ENCODE measurements at regions not wholly inside any gene's neighbourhood (a gene's known extent, or its start where the extent isn't known, plus 50 kb on each side); places are given as distances from the start of the nearest gene placed in this dataset.

DNA sequence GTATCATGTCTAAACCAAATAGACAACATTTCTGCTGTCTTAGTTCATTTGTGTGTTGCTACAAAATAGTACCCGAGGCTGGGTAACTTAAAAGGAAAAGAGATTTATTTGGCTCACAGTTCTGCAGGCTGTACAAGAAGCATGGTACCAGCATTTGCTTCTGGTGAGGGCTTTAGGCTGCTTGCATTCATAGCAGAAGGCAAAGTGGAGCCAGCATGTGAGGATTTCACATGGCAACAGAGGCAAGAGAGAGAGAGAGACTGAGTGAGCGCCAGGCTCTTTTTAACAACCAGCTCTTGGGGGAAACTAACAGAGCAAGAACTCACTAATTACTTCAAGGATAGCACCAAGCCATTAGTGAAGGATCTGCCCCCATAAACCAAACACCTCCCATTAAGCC, 271.4 kb upstream of the SRRM4 start:
- no peak overlapping the region for H3K4me3 ChIP-seq (ENCODE audit: low read depth in 1 of 5, low read length in 5 of 5)
- no peaks in the 10 kb centered on the region for H3K4me1 ChIP-seq (ENCODE audit: control insufficient read depth in 5 of 5, insufficient read depth in 5 of 5, low read length in 5 of 5)
- H3K36me3 ChIP-seq (ENCODE audit: control insufficient read depth in 5 of 5, insufficient read depth in 5 of 5, low read length in 5 of 5), result no peaks in the 10 kb centered on the region
- peaks cover 0 to 3% (median 0%) of the 10 kb centered on the region in 5 donors for H3K9me3 ChIP-seq (ENCODE audit: control insufficient read depth in 5 of 5, low read length in 5 of 5)
- H3K27me3 ChIP-seq (ENCODE audit: control insufficient read depth in 5 of 5, insufficient read depth in 4 of 5, low read length in 5 of 5), result peaks cover 0 to 5% (median 2%) of the 10 kb centered on the region in 5 donors
- no peak overlapping the region for H3K9ac ChIP-seq (ENCODE audit: low read length in 5 of 5)
- no peak overlapping the region for H3K27ac ChIP-seq (ENCODE audit: low read depth, low read length)

DNA sequence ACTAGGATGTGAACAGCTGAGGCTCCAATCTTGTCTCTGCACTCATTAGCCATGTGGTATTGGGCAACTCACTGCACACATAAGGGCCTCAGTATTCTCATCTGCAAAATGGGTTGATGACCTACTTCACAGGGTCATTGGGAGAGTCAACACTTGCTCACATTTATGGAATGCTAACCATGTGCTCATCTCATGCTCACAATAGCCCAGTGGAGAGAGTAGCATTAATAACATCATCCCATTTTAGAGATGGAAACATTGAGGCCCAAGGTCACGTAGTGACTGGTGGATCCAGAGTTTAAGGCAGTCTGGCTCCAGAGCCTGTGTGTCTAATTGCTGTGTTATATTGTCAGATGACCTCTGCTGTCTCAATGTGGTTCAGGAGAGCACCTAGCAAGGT, 270.2 kb upstream of the SRRM4 start:
- Histone ChIP-seq H3K27ac (ENCODE audit: low read depth, low read length) (no peak overlapping the region), H3K9ac (ENCODE audit: low read length in 5 of 5) (no peak overlapping the region), H3K4me1 (ENCODE audit: control insufficient read depth in 5 of 5, insufficient read depth in 5 of 5, low read length in 5 of 5) (no peaks in the 10 kb centered on the region)

DNA sequence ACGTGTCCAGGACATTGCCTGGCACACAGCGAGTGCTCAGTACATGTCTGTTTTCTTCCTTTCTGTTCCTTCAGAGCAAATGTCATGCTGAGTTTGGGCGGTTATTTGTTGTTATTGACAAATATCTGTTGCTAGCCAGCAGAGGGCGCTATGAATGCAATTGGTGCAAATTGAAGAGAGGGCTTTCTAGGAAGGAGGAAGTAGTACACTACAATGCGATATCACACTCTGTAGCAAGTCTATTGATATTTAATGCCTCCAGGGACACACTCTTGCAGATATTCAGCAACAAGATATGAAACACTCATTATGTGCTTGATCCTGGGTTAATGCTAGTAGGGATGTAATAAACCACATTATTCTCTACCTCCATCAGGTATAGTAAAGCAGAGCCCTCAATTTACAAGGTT, 267.3 kb upstream of the SRRM4 start:
- H3K36me3 ChIP-seq (ENCODE audit: control insufficient read depth in 5 of 5, insufficient read depth in 5 of 5, low read length in 5 of 5), result no peaks in the 10 kb centered on the region
- H3K9me3 ChIP-seq (ENCODE audit: control insufficient read depth in 5 of 5, low read length in 5 of 5), result peaks cover 0 to 3% (median 0%) of the 10 kb centered on the region in 5 donors

More for the DNA sequence above, 270.2 kb upstream of the SRRM4 start:
- Histone ChIP-seq H3K36me3 (ENCODE audit: control insufficient read depth in 5 of 5, insufficient read depth in 5 of 5, low read length in 5 of 5) (no peaks in the 10 kb centered on the region), H3K4me3 (ENCODE audit: low read depth in 1 of 5, low read length in 5 of 5) (no peak overlapping the region), H3K9me3 (ENCODE audit: control insufficient read depth in 5 of 5, low read length in 5 of 5) (peaks cover 0 to 3% (median 0%) of the 10 kb centered on the region in 5 donors), H3K27me3 (ENCODE audit: control insufficient read depth in 5 of 5, insufficient read depth in 4 of 5, low read length in 5 of 5) (peaks cover 0 to 5% (median 0%) of the 10 kb centered on the region in 5 donors)

DNA sequence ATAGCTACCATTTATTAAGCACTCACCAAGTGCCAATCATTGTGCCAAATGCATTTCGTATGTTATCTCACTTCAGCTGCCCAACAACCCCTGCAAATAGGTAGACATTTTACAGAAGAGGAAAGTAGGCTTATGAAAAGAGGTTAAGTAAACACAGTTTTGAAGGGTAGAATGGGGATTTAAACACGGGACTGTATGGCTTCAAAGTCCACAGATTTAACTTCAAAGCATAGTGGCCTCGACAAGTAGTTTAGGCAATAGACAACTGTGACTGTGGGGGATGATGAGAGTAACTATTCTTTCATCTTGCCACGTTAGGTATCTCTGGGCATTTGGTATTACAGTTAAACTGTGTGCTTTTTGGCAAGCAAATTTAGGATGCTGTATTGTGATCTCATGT, 266.8 kb upstream of the SRRM4 start:
- peaks cover 0 to 3% (median 0%) of the 10 kb centered on the region in 5 donors for H3K9me3 ChIP-seq (ENCODE audit: control insufficient read depth in 5 of 5, low read length in 5 of 5)
- H3K4me3 ChIP-seq (ENCODE audit: low read depth in 1 of 5, low read length in 5 of 5), result no peak overlapping the region
- no peak overlapping the region for H3K27ac ChIP-seq (ENCODE audit: low read depth, low read length)
- no peak overlapping the region for H3K9ac ChIP-seq (ENCODE audit: low read length in 5 of 5)
- H3K27me3 ChIP-seq (ENCODE audit: control insufficient read depth in 5 of 5, insufficient read depth in 4 of 5, low read length in 5 of 5), result peaks cover 0 to 5% (median 0%) of the 10 kb centered on the region in 5 donors
- H3K36me3 ChIP-seq (ENCODE audit: control insufficient read depth in 5 of 5, insufficient read depth in 5 of 5, low read length in 5 of 5), result no peaks in the 10 kb centered on the region
- H3K4me1 ChIP-seq (ENCODE audit: control insufficient read depth in 5 of 5, insufficient read depth in 5 of 5, low read length in 5 of 5), result no peaks in the 10 kb centered on the region

More for the DNA sequence above, 267.3 kb upstream of the SRRM4 start:
- no peaks in the 10 kb centered on the region for H3K4me1 ChIP-seq (ENCODE audit: control insufficient read depth in 5 of 5, insufficient read depth in 5 of 5, low read length in 5 of 5)
- no peak overlapping the region for H3K4me3 ChIP-seq (ENCODE audit: low read depth in 1 of 5, low read length in 5 of 5)
- H3K27ac ChIP-seq (ENCODE audit: low read depth, low read length), result no peak overlapping the region
- peaks cover 0 to 5% (median 0%) of the 10 kb centered on the region in 5 donors for H3K27me3 ChIP-seq (ENCODE audit: control insufficient read depth in 5 of 5, insufficient read depth in 4 of 5, low read length in 5 of 5)
- H3K9ac ChIP-seq (ENCODE audit: low read length in 5 of 5), result no peak overlapping the region

DNA sequence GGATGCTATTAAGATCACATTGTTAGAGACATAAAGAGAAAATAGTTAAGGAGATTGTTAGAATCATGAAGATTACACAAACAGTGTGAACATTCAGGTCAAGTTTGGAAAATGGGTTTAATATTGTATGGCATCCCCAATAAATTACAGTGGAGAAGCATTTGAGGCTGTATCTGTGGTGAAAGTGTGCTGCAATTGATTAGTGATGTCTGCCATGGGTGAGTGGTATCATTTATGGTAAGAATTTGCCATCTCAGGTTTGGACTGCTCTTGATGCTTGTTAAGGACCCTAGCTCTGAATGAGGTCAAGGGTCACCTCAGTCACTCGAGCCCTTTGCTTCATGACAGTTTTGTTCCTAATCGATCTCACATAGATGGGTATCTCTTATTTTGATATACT, 265.7 kb upstream of the SRRM4 start:
- no peak overlapping the region for H3K9ac ChIP-seq (ENCODE audit: low read length in 5 of 5)
- H3K36me3 ChIP-seq (ENCODE audit: control insufficient read depth in 5 of 5, insufficient read depth in 5 of 5, low read length in 5 of 5), result no peaks in the 10 kb centered on the region
- peaks cover 0 to 5% (median 0%) of the 10 kb centered on the region in 5 donors for H3K27me3 ChIP-seq (ENCODE audit: control insufficient read depth in 5 of 5, insufficient read depth in 4 of 5, low read length in 5 of 5)
- no peaks in the 10 kb centered on the region for H3K4me1 ChIP-seq (ENCODE audit: control insufficient read depth in 5 of 5, insufficient read depth in 5 of 5, low read length in 5 of 5)
- H3K9me3 ChIP-seq (ENCODE audit: control insufficient read depth in 5 of 5, low read length in 5 of 5), result peaks cover 0 to 3% (median 0%) of the 10 kb centered on the region in 5 donors
- no peak overlapping the region for H3K27ac ChIP-seq (ENCODE audit: low read depth, low read length)
- H3K4me3 ChIP-seq (ENCODE audit: low read depth in 1 of 5, low read length in 5 of 5), result no peak overlapping the region

DNA sequence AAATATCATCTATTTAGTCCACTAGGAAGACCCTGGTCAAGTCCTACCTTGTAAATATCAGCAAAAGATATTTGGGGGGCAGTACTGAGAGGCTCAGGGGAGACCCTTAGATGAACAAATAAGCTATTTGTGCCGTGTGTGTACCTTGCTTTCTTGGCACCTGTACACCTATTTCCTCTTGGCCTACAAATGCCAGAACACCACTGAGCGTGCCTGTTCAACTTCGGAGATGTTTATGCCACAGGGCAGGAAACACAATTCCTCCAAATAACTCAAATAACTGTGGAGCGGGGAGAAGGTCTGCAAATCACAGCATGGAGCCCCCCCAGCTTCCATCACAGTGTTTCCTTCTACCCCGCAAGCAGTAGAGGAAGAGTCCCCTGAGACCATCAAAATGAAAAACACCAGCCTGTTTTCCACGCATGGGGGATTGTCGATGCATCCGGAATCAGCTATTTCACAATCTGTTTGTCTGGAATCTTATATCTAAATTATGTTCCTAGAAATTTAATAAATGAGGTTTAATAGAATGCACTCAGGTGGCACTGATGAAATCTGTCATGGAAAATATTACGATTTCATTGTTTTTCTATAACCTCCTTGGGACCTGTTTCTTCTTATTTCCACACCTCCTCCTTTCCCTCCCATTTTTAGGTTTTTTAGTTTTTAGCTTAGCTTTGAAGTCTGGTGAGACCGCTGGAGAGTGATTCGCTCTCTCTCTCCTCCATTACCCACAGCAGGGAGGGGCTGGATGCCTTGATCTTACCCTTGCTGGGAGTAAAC, 254.0 kb upstream of the SRRM4 start:
- Histone ChIP-seq H3K9me3 (ENCODE audit: control insufficient read depth in 5 of 5, low read length in 5 of 5) (peaks cover 2 to 16% (median 6%) of the 10 kb centered on the region in 5 donors), H3K36me3 (ENCODE audit: control insufficient read depth in 5 of 5, insufficient read depth in 5 of 5, low read length in 5 of 5) (no peaks in the 10 kb centered on the region), H3K4me3 (ENCODE audit: low read depth in 1 of 5, low read length in 5 of 5) (no peak overlapping the region), H3K27me3 (ENCODE audit: control insufficient read depth in 5 of 5, insufficient read depth in 4 of 5, low read length in 5 of 5) (peaks cover 0 to 2% (median 0%) of the 10 kb centered on the region in 5 donors), H3K4me1 (ENCODE audit: control insufficient read depth in 5 of 5, insufficient read depth in 5 of 5, low read length in 5 of 5) (no peaks in the 10 kb centered on the region), H3K9ac (ENCODE audit: low read length in 5 of 5) (no peak overlapping the region), H3K27ac (ENCODE audit: low read depth, low read length) (no peak overlapping the region)

DNA sequence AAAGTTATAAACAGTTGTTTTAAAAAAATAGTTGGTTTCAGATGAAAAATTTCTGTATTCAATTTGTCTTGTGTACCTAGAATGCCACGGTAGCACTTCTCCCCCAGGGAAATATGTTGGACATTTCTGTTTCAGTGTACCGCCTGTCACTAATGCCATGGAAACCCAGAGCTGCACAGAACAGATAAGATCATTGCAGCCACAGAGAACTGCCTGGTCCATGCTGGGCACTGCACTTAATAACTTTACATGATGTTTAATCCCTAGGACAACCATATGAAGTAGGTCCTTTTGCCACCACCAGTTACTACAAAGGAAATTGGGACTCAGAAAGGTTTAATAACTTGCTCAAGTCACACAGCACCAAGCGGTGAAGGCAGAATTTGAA, 253.4 kb upstream of the SRRM4 start:
- peaks cover 2 to 16% (median 6%) of the 10 kb centered on the region in 5 donors for H3K9me3 ChIP-seq (ENCODE audit: control insufficient read depth in 5 of 5, low read length in 5 of 5)
- H3K4me1 ChIP-seq (ENCODE audit: control insufficient read depth in 5 of 5, insufficient read depth in 5 of 5, low read length in 5 of 5), result no peaks in the 10 kb centered on the region
- no peak overlapping the region for H3K27ac ChIP-seq (ENCODE audit: low read depth, low read length)
- no peaks in the 10 kb centered on the region for H3K36me3 ChIP-seq (ENCODE audit: control insufficient read depth in 5 of 5, insufficient read depth in 5 of 5, low read length in 5 of 5)
- H3K4me3 ChIP-seq (ENCODE audit: low read depth in 1 of 5, low read length in 5 of 5), result no peak overlapping the region
- H3K27me3 ChIP-seq (ENCODE audit: control insufficient read depth in 5 of 5, insufficient read depth in 4 of 5, low read length in 5 of 5), result peaks cover 0 to 2% (median 0%) of the 10 kb centered on the region in 5 donors
- H3K9ac ChIP-seq (ENCODE audit: low read length in 5 of 5), result no peak overlapping the region

DNA sequence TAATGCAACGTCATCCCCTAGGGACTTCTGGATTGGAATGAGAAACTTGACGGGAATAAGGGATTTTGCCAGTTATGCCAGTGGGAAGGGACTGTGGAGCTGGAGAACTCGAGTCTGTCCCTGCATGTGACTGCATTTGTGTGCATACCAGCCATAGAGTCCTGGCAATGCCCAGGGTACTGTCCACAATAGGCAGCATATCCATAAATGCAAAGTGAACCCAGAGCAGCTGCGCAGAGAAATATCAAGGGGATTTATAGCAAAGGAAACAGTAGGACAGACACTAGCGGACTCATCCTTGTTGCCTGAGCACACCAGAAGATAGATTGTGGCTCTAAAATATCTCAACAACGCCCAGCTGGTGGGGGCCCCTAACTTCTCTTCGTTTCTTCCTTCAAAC, 247.1 kb upstream of the SRRM4 start:
- Histone ChIP-seq H3K4me1 (ENCODE audit: control insufficient read depth in 5 of 5, insufficient read depth in 5 of 5, low read length in 5 of 5) (no peaks in the 10 kb centered on the region), H3K27me3 (ENCODE audit: control insufficient read depth in 5 of 5, insufficient read depth in 4 of 5, low read length in 5 of 5) (peaks cover 0 to 5% (median 0%) of the 10 kb centered on the region in 5 donors), H3K27ac (ENCODE audit: low read depth, low read length) (no peak overlapping the region), H3K4me3 (ENCODE audit: low read depth in 1 of 5, low read length in 5 of 5) (no peak overlapping the region), H3K9ac (ENCODE audit: low read length in 5 of 5) (no peak overlapping the region), H3K36me3 (ENCODE audit: control insufficient read depth in 5 of 5, insufficient read depth in 5 of 5, low read length in 5 of 5) (no peaks in the 10 kb centered on the region), H3K9me3 (ENCODE audit: control insufficient read depth in 5 of 5, low read length in 5 of 5) (peaks cover 0 to 6% (median 1%) of the 10 kb centered on the region in 5 donors)

DNA sequence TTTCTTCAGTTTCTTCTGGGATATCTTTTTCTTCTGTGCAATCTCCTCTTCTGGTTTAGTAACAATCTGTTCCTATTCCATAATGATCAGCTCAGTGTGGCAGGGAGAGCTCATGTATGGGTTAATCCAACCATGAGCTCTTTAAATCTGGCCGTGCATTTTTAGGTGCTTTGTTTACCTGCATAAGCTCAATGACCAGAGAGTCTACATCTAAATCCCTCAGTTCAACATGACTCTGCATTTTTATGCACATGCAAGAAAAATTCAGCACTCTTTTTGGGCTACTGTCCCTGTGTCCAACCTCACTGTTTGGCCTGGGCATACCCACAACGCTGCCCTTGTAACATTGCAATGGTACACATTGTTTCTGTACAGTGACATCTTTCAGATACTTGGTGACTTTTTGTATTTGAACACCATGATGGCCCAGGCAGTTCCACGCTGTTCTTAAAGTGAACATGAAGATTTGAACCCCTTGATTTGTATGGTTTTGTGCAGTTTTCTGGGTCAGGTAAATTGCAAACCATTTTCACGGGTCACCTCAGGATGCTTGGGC, 243.3 kb upstream of the SRRM4 start:
- H3K9ac ChIP-seq (ENCODE audit: low read length in 5 of 5), result no peak overlapping the region
- no peaks in the 10 kb centered on the region for H3K36me3 ChIP-seq (ENCODE audit: control insufficient read depth in 5 of 5, insufficient read depth in 5 of 5, low read length in 5 of 5)
- H3K4me3 ChIP-seq (ENCODE audit: low read depth in 1 of 5, low read length in 5 of 5), result no peak overlapping the region
- peaks cover 0 to 3% (median 0%) of the 10 kb centered on the region in 5 donors for H3K27me3 ChIP-seq (ENCODE audit: control insufficient read depth in 5 of 5, insufficient read depth in 4 of 5, low read length in 5 of 5)
- H3K27ac ChIP-seq (ENCODE audit: low read depth, low read length), result no peak overlapping the region
- H3K4me1 ChIP-seq (ENCODE audit: control insufficient read depth in 5 of 5, insufficient read depth in 5 of 5, low read length in 5 of 5), result no peaks in the 10 kb centered on the region
- peaks cover 0 to 4% (median 0%) of the 10 kb centered on the region in 5 donors for H3K9me3 ChIP-seq (ENCODE audit: control insufficient read depth in 5 of 5, low read length in 5 of 5)

DNA sequence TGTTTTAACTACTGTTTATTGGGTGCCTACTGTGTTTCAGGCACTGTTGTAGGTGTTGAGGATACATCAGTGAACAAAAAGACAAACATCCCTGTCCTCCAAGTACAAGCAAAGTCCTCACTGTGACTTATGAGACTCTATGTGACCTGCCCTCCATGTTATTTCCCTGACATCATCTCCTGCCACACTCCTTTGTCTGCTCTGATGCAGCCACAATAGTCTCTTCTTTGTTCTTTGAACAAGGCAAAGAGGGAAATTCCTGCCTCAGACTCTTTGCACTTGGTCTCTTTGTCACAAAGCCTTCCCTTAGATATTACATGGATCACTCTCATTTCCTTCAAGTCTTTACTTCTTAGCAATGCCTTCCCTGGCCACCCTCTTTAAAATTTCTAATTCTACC, 240.1 kb upstream of the SRRM4 start:
- Histone ChIP-seq H3K9ac (ENCODE audit: low read length in 5 of 5) (no peak overlapping the region), H3K4me1 (ENCODE audit: control insufficient read depth in 5 of 5, insufficient read depth in 5 of 5, low read length in 5 of 5) (no peaks in the 10 kb centered on the region), H3K9me3 (ENCODE audit: control insufficient read depth in 5 of 5, low read length in 5 of 5) (peaks cover 0 to 4% (median 0%) of the 10 kb centered on the region in 5 donors), H3K4me3 (ENCODE audit: low read depth in 1 of 5, low read length in 5 of 5) (no peak overlapping the region), H3K27ac (ENCODE audit: low read depth, low read length) (no peak overlapping the region), H3K36me3 (ENCODE audit: control insufficient read depth in 5 of 5, insufficient read depth in 5 of 5, low read length in 5 of 5) (no peaks in the 10 kb centered on the region), H3K27me3 (ENCODE audit: control insufficient read depth in 5 of 5, insufficient read depth in 4 of 5, low read length in 5 of 5) (no peaks in the 10 kb centered on the region)
